HCT116 (cell line): ENCODE measurements at regions not wholly inside any gene's neighbourhood (a gene's known extent, or its start where the extent isn't known, plus 50 kb on each side); places are given as distances from the start of the nearest gene placed in this dataset.
"Not testable (repeated sequence)": the region's sequence is repeated elsewhere in the genome, so short reads cannot be mapped to it uniquely, and the experiment has no call there.

Experiments used
- CTCF ChIP-seq, 3 experiments: fragments of 200-600 bp in 1 of 3; sonication (generic) in 1 of 3; IDR thresholded peaks in 2 of 3; conservative IDR thresholded peaks in 1 of 3; 2 replicates each; pipeline ENCODE4 v1.5.1; 2012 to 2017; ENCODE audit warnings: low read depth in 2 of 3, low read length in 2 of 3, antibody characterized with exemption in 1 of 3, borderline replicate concordance in 1 of 3, control low read depth in 1 of 3, mild to moderate bottlenecking in 1 of 3, mixed read lengths in 1 of 3, mixed run types in 1 of 3, moderate library complexity in 1 of 3; ENCODE audit not compliant: insufficient read depth in 1 of 3
- POLR2A ChIP-seq: IDR thresholded peaks from 2 replicates; pipeline ENCODE4 v1.7.0; 2011; ENCODE audit warnings: borderline replicate concordance; ENCODE audit not compliant: insufficient read depth, insufficient read length; ENCODE audit errors: extremely low read depth
- POLR2AphosphoS5 ChIP-seq: IDR thresholded peaks from 2 replicates; pipeline ENCODE4 v1.6.1; 2011; ENCODE audit warnings: mild to moderate bottlenecking, low read depth, low read length, moderate library complexity
- TF ChIP-seq, protein P1 (sequence below): IDR thresholded peaks from 2 replicates; pipeline ENCODE4 v1.6.1; 2012; ENCODE audit warnings: low read depth

- TF ChIP-seq, protein P1, sequence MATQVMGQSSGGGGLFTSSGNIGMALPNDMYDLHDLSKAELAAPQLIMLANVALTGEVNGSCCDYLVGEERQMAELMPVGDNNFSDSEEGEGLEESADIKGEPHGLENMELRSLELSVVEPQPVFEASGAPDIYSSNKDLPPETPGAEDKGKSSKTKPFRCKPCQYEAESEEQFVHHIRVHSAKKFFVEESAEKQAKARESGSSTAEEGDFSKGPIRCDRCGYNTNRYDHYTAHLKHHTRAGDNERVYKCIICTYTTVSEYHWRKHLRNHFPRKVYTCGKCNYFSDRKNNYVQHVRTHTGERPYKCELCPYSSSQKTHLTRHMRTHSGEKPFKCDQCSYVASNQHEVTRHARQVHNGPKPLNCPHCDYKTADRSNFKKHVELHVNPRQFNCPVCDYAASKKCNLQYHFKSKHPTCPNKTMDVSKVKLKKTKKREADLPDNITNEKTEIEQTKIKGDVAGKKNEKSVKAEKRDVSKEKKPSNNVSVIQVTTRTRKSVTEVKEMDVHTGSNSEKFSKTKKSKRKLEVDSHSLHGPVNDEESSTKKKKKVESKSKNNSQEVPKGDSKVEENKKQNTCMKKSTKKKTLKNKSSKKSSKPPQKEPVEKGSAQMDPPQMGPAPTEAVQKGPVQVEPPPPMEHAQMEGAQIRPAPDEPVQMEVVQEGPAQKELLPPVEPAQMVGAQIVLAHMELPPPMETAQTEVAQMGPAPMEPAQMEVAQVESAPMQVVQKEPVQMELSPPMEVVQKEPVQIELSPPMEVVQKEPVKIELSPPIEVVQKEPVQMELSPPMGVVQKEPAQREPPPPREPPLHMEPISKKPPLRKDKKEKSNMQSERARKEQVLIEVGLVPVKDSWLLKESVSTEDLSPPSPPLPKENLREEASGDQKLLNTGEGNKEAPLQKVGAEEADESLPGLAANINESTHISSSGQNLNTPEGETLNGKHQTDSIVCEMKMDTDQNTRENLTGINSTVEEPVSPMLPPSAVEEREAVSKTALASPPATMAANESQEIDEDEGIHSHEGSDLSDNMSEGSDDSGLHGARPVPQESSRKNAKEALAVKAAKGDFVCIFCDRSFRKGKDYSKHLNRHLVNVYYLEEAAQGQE, result not testable (repeated sequence)
- not testable (repeated sequence) for TF ChIP-seq CTCF (IDR thresholded peaks at IDR 0.05 in 2 of 3, conservative IDR thresholded peaks at IDR 0.05 in 1 of 3; ENCODE audit: borderline replicate concordance in 1 of 3, insufficient read depth in 1 of 3, low read depth in 2 of 3, low read length in 2 of 3); POLR2AphosphoS5; POLR2A
Observed at GRCh38 chr21:14009238-14009981, 201.3 kb downstream of the LIPI start.
